Endothelial cell (in vitro differentiated cells): ENCODE measurements at regions not wholly inside any gene's neighbourhood (a gene's known extent, or its start where the extent isn't known, plus 50 kb on each side); places are given as distances from the start of the nearest gene placed in this dataset.

Experiments
- DNase-seq: peaks from one replicate; pipeline ENCODE4 v3.0.0; 2021; ENCODE audit warnings: low spot score
- H3K27ac Mint-ChIP-seq: one replicate; pipeline ENCODE4 v1.8.0; 2021; ENCODE audit warnings: mixed read lengths, inconsistent platforms; ENCODE audit not compliant: unreplicated experiment
- H3K27me3 Mint-ChIP-seq: one replicate; pipeline ENCODE4 v1.8.0; 2021; ENCODE audit warnings: mild to moderate bottlenecking, moderate library complexity, mixed read lengths, inconsistent platforms; ENCODE audit not compliant: unreplicated experiment
- H3K36me3 Mint-ChIP-seq: one replicate; pipeline ENCODE4 v1.8.0; 2021; ENCODE audit warnings: mild to moderate bottlenecking, low read depth, mixed read lengths, inconsistent platforms; ENCODE audit not compliant: unreplicated experiment
- H3K4me1 Mint-ChIP-seq: one replicate; pipeline ENCODE4 v1.8.0; 2021; ENCODE audit warnings: mild to moderate bottlenecking, mixed read lengths, inconsistent platforms; ENCODE audit not compliant: unreplicated experiment
- H3K4me3 Mint-ChIP-seq: one replicate; pipeline ENCODE4 v1.8.0; 2021; ENCODE audit warnings: mild to moderate bottlenecking, mixed read lengths, inconsistent platforms; ENCODE audit not compliant: unreplicated experiment
- H3K9me3 Mint-ChIP-seq: one replicate; pipeline ENCODE4 v1.8.0; 2021; ENCODE audit warnings: mixed read lengths, inconsistent platforms; ENCODE audit not compliant: unreplicated experiment
- TF ChIP-seq, protein P1 (sequence below): fragments of 200-600 bp; sonication (generic); IDR thresholded peaks from one replicate; pipeline ENCODE4 v1.5.0; 2021; ENCODE audit warnings: antibody characterized with exemption; ENCODE audit not compliant: unreplicated experiment

GRCh38 chr4:117965622-117966021 lies 68.7 kb upstream of the NDST3 start:
- Mint-ChIP-seq H3K4me1 (peaks cover 9% of the 10 kb centered on the region), H3K27me3 (no peaks in the 10 kb centered on the region), H3K27ac (no peak overlapping the region), H3K9me3 (no peaks in the 10 kb centered on the region), H3K36me3 (no peaks in the 10 kb centered on the region), H3K4me3 (no peak overlapping the region)
- TF ChIP-seq, protein P1, sequence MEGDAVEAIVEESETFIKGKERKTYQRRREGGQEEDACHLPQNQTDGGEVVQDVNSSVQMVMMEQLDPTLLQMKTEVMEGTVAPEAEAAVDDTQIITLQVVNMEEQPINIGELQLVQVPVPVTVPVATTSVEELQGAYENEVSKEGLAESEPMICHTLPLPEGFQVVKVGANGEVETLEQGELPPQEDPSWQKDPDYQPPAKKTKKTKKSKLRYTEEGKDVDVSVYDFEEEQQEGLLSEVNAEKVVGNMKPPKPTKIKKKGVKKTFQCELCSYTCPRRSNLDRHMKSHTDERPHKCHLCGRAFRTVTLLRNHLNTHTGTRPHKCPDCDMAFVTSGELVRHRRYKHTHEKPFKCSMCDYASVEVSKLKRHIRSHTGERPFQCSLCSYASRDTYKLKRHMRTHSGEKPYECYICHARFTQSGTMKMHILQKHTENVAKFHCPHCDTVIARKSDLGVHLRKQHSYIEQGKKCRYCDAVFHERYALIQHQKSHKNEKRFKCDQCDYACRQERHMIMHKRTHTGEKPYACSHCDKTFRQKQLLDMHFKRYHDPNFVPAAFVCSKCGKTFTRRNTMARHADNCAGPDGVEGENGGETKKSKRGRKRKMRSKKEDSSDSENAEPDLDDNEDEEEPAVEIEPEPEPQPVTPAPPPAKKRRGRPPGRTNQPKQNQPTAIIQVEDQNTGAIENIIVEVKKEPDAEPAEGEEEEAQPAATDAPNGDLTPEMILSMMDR = no peak
- no peak for DNase-seq

DNA sequence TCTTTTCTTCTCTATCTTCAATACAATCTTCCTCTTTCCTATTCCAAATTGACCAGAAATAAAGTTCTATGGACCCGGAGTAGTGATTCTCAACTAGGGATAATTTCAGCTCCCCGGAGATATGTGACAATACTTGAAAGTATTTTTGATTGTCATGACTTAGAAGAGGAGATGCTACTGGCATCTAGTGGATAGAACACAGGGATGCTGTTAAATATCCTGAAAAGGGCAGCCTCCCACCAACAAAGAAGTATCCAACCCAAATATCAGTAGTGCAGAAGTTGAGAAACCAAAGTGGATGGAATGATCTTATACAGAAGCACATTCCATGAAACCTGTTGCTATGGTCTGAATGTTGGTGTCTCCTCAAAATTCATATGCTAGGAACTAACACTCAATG lies 65.7 kb upstream of the NDST3 start:
- TF ChIP-seq, protein P1 = no peak
- Mint-ChIP-seq H3K27ac (no peak overlapping the region), H3K4me1 (peaks cover 11% of the 10 kb centered on the region), H3K36me3 (no peaks in the 10 kb centered on the region), H3K27me3 (no peaks in the 10 kb centered on the region), H3K4me3 (no peak overlapping the region), H3K9me3 (no peaks in the 10 kb centered on the region)
- no peak for DNase-seq

GRCh38 chr4:117971403-117971802 lies 62.9 kb upstream of the NDST3 start:
- Mint-ChIP-seq H3K9me3 (no peaks in the 10 kb centered on the region), H3K27ac (no peak overlapping the region), H3K36me3 (no peaks in the 10 kb centered on the region), H3K4me1 (peaks cover 11% of the 10 kb centered on the region), H3K27me3 (no peaks in the 10 kb centered on the region), H3K4me3 (no peak overlapping the region)
- DNase-seq = no peak
- TF ChIP-seq, protein P1 = no peak

DNA sequence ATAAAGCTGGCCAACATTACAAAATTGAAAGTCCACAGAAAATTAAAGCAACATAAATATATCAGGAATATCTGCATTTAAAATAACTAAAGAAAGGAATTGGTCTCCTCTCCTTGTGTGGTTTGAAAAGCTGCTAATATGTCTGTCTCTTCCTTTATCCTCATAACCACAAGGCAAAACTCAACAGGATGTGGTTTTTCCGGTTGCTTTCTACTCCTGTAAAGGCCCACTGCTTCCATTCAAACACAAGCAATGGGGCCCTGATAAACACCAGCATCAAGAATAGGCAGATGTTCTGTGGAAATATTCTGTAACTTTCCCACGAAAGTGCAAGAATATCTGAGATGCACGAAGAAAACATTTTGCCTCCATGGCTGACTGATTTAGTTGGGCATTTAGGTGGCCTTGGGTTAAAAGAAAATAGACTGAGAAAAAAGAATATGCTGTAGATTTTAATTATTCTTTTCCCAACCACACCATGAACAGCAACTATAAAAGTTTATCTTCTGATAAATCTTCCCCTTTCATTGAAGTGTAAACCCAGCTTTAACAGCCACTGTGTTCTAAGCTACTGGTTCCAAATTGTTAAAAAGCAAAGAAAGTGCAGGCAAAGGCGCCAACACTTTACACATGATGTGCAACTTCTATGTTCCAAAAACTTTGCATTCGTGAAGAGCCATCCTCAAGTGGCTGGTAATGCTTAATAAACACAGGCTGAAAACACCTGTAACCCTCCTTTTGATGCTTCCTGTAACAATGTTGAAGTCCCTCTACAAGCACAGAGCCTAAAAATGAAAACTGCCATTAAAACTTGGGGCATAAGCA lies 50.5 kb upstream of the NDST3 start:
- no peaks in the 10 kb centered on the region for H3K9me3 Mint-ChIP-seq
- TF ChIP-seq, protein P1 = no peak
- no peak for DNase-seq
- no peaks in the 10 kb centered on the region for H3K27me3 Mint-ChIP-seq
- H3K4me1 Mint-ChIP-seq = peaks cover 26% of the 10 kb centered on the region
- peak overlapping the region; percentile 50 for H3K27ac Mint-ChIP-seq
- no peaks in the 10 kb centered on the region for H3K36me3 Mint-ChIP-seq
- H3K4me3 Mint-ChIP-seq = no peak overlapping the region

- DNase-seq = no peak
- Mint-ChIP-seq H3K4me1 (peaks cover 30% of the 10 kb centered on the region), H3K27ac (peak overlapping the region; percentile 50), H3K9me3 (no peaks in the 10 kb centered on the region), H3K27me3 (no peaks in the 10 kb centered on the region), H3K4me3 (no peak overlapping the region), H3K36me3 (no peaks in the 10 kb centered on the region)
- TF ChIP-seq, protein P1 = no peak
Measured at GRCh38 chr4:117984366-117984680, 50.0 kb upstream of the NDST3 start.
